Hepatocyte (in vitro differentiated cells): ENCODE measurements at regions not wholly inside any gene's neighbourhood (a gene's known extent, or its start where the extent isn't known, plus 50 kb on each side); places are given as distances from the start of the nearest gene placed in this dataset.

Experiments
- DNase-seq: peaks from one replicate; pipeline ENCODE4 v3.0.0-alpha.2; 2016; ENCODE audit warnings: low spot score
- H2AFZ ChIP-seq: fragments of 200-600 bp; sonication (generic); 2 replicates; pipeline ENCODE4 v1.6.0; 2016; ENCODE audit warnings: antibody characterized with exemption, mild to moderate bottlenecking
- H3K27ac ChIP-seq: fragments of 200-600 bp; sonication (generic); 2 replicates; pipeline ENCODE4 v1.5.1; 2016; ENCODE audit warnings: mild to moderate bottlenecking
- H3K27me3 ChIP-seq: fragments of 200-600 bp; sonication (generic); 2 replicates; pipeline ENCODE4 v1.6.1; 2016
- H3K36me3 ChIP-seq: fragments of 200-600 bp; sonication (generic); replicated peaks from 2 replicates; pipeline ENCODE4 v1.5.1; 2016; ENCODE audit warnings: low read depth; ENCODE audit not compliant: insufficient read depth
- H3K4me1 ChIP-seq: fragments of 200-600 bp; sonication (generic); 2 replicates; pipeline ENCODE4 v1.5.1; 2016; ENCODE audit warnings: mild to moderate bottlenecking, moderate library complexity; ENCODE audit not compliant: insufficient read depth
- H3K4me2 ChIP-seq: fragments of 200-600 bp; sonication (generic); 2 replicates; pipeline ENCODE4 v1.6.0; 2016
- H3K4me3 ChIP-seq: fragments of 200-600 bp; sonication (generic); 2 replicates; pipeline ENCODE4 v1.5.1; 2016; ENCODE audit warnings: mild to moderate bottlenecking
- H3K79me2 ChIP-seq: fragments of 200-600 bp; sonication (generic); 2 replicates; pipeline ENCODE4 v1.6.0; 2017; ENCODE audit warnings: mild to moderate bottlenecking
- H3K9me2 ChIP-seq: fragments of 200-600 bp; sonication (generic); replicated peaks from 2 replicates; pipeline ENCODE4 v1.6.0; 2017; ENCODE audit warnings: mild to moderate bottlenecking; ENCODE audit not compliant: insufficient read depth
- H3K9me3 ChIP-seq: fragments of 200-600 bp; sonication (generic); 2 replicates; pipeline ENCODE4 v1.5.1; 2016; ENCODE audit warnings: low read depth, mild to moderate bottlenecking
- H4K20me1 ChIP-seq: fragments of 200-600 bp; sonication (generic); 2 replicates; pipeline ENCODE4 v1.6.0; 2016; ENCODE audit warnings: mild to moderate bottlenecking; ENCODE audit not compliant: insufficient read depth, poor library complexity, severe bottlenecking
- CTCF ChIP-seq: fragments of 200-600 bp; sonication (generic); IDR thresholded peaks from 2 replicates; pipeline ENCODE4 v1.5.1; 2016; ENCODE audit warnings: antibody characterized with exemption, mild to moderate bottlenecking; ENCODE audit not compliant: poor library complexity
- EZH2 ChIP-seq: fragments of 200-600 bp; sonication (generic); IDR thresholded peaks from 2 replicates; pipeline ENCODE4 v1.6.1; 2016; ENCODE audit warnings: antibody characterized with exemption, mild to moderate bottlenecking, borderline replicate concordance
- EZH2phosphoT487 ChIP-seq: fragments of 200-600 bp; sonication (generic); IDR thresholded peaks from one replicate; pipeline ENCODE4 v1.6.1; 2018; ENCODE audit warnings: antibody characterized with exemption, mild to moderate bottlenecking, low read depth, moderate library complexity; ENCODE audit not compliant: unreplicated experiment, severe bottlenecking
- WGBS: methylation state at CpG from one replicate; pipeline ENCODE4 v1.1.6; 2016; ENCODE audit warnings: low lambda C conversion rate; ENCODE audit errors: missing lambda C conversion rate; 5-methylcytosine and 5-hydroxymethylcytosine counted together

- 81% methylated on average over 4 of the region's 4 CpGs for WGBS
- Histone ChIP-seq H3K9me2 (no peaks in the 10 kb centered on the region), H3K27ac (no peak overlapping the region), H4K20me1 (no peaks in the 10 kb centered on the region), H2AFZ (no peak overlapping the region), H3K4me1 (no peaks in the 10 kb centered on the region), H3K4me3 (no peak overlapping the region), H3K9me3 (no peaks in the 10 kb centered on the region), H3K79me2 (no peaks in the 10 kb centered on the region), H3K36me3 (no peaks in the 10 kb centered on the region), H3K4me2 (no peak overlapping the region), H3K27me3 (no peaks in the 10 kb centered on the region)
- TF ChIP-seq EZH2 (no peak), EZH2phosphoT487 (no peak), CTCF (no peak)
- no peak for DNase-seq
Measured at GRCh38 chr14:58740379-58740935, 102.7 kb downstream of the DACT1 start.

- Histone ChIP-seq H3K79me2 (no peaks in the 10 kb centered on the region), H3K4me3 (no peak overlapping the region), H3K4me1 (peaks cover 24% of the 10 kb centered on the region), H3K36me3 (no peaks in the 10 kb centered on the region), H3K4me2 (no peak overlapping the region), H4K20me1 (no peaks in the 10 kb centered on the region), H3K27ac (no peak overlapping the region), H3K27me3 (no peaks in the 10 kb centered on the region), H3K9me2 (no peaks in the 10 kb centered on the region), H2AFZ (no peak overlapping the region), H3K9me3 (no peaks in the 10 kb centered on the region)
- WGBS, result 72% methylated on average over 5 of the region's 5 CpGs
- DNase-seq, result no peak
- no peak for TF ChIP-seq EZH2phosphoT487
- no peak for TF ChIP-seq CTCF
- no peak for TF ChIP-seq EZH2
Measured at GRCh38 chr14:58744801-58745394, 107.1 kb downstream of the DACT1 start.

- Histone ChIP-seq H3K27me3 (no peaks in the 10 kb centered on the region), H3K9me2 (no peaks in the 10 kb centered on the region), H3K79me2 (no peaks in the 10 kb centered on the region), H3K9me3 (no peaks in the 10 kb centered on the region), H3K36me3 (no peaks in the 10 kb centered on the region), H2AFZ (no peak overlapping the region), H3K27ac (peak overlapping the region; percentile 33), H3K4me1 (peaks cover 24% of the 10 kb centered on the region), H3K4me2 (no peak overlapping the region), H3K4me3 (no peak overlapping the region), H4K20me1 (no peaks in the 10 kb centered on the region)
- 38% methylated on average over 1 of the region's 1 CpG for WGBS
- TF ChIP-seq EZH2, result no peak
- TF ChIP-seq EZH2phosphoT487, result no peak
- no peak for TF ChIP-seq CTCF
- DNase-seq, result peak; percentile 43
Measured at GRCh38 chr14:58746261-58746660, 108.5 kb downstream of the DACT1 start.
